CD4-positive, alpha-beta memory T cell (primary cell): ENCODE measurements at regions not wholly inside any gene's neighbourhood (a gene's known extent, or its start where the extent isn't known, plus 50 kb on each side); places are given as distances from the start of the nearest gene placed in this dataset.

Experiments
- CTCF ChIA-PET: fragments of 350-600 bp; sonication (Branson Sonifier 250); formaldehyde crosslinking; loops from one replicate; lab custom pipeline; 2021; ENCODE audit warnings: inconsistent platforms; ENCODE audit not compliant: partially characterized antibody; lab: Charles Lee
- POLR2A ChIA-PET: fragments of 350-600 bp; sonication (Branson Sonifier 250); formaldehyde crosslinking; loops from one replicate; lab custom pipeline; 2021; ENCODE audit not compliant: partially characterized antibody; lab: Charles Lee
- DNase-seq, 5 donors: peaks; one replicate each; pipeline versions ENCODE4 v3.0.0 to v3.0.0-alpha.2; 2020 to 2022; ENCODE audit warnings: mixed read lengths in 1 of 5
- H3K27ac ChIP-seq: one replicate; pipeline ENCODE4 v1.7.0; 2013; ENCODE audit warnings: low read depth, low read length
- H3K27me3 ChIP-seq: 2 replicates; pipeline ENCODE4 v1.7.0; 2013; ENCODE audit warnings: mild to moderate bottlenecking, low read length, moderate library complexity; ENCODE audit not compliant: insufficient read depth
- H3K36me3 ChIP-seq: 2 replicates; pipeline ENCODE4 v1.7.0; 2013; ENCODE audit warnings: mild to moderate bottlenecking, low read length, moderate library complexity; ENCODE audit not compliant: insufficient read depth
- H3K4me1 ChIP-seq: 2 replicates; pipeline ENCODE4 v1.7.0; 2013; ENCODE audit warnings: mild to moderate bottlenecking, low read length, moderate library complexity; ENCODE audit not compliant: insufficient read depth
- H3K4me3 ChIP-seq, 2 donors: one replicate each; pipeline ENCODE4 v1.7.0; 2013; ENCODE audit warnings: low read length in 2 of 2, mild to moderate bottlenecking in 1 of 2
- H3K9me3 ChIP-seq, 2 donors: one replicate each; pipeline ENCODE4 v1.7.0; 2013; ENCODE audit warnings: low read length in 2 of 2, control low read depth in 1 of 2; ENCODE audit not compliant: control insufficient read depth in 1 of 2
- H3K27ac Mint-ChIP-seq, 7 donors: one replicate each; pipeline ENCODE4 v1.8.0; 2020 to 2021; ENCODE audit warnings: mixed read lengths in 7 of 7, mild to moderate bottlenecking in 6 of 7, inconsistent platforms in 3 of 7, moderate library complexity in 3 of 7
- H3K27me3 Mint-ChIP-seq, 2 donors: one replicate each; pipeline ENCODE4 v1.8.0; 2020 to 2021; ENCODE audit warnings: mixed read lengths in 2 of 2
- H3K36me3 Mint-ChIP-seq, 2 donors: one replicate each; pipeline ENCODE4 v1.8.0; 2020 to 2021; ENCODE audit warnings: mixed read lengths in 2 of 2, inconsistent platforms in 1 of 2, mild to moderate bottlenecking in 1 of 2
- H3K4me1 Mint-ChIP-seq, 4 donors: one replicate each; pipeline ENCODE4 v1.8.0; 2020 to 2021; ENCODE audit warnings: mixed read lengths in 4 of 4, mild to moderate bottlenecking in 1 of 4
- H3K4me3 Mint-ChIP-seq, 8 donors: one replicate each; pipeline ENCODE4 v1.8.0; 2020 to 2021; ENCODE audit warnings: mixed read lengths in 8 of 8, mild to moderate bottlenecking in 7 of 8, moderate library complexity in 6 of 8, inconsistent platforms in 3 of 8
- H3K9me3 Mint-ChIP-seq, 8 donors: one replicate each; pipeline ENCODE4 v1.8.0; 2020 to 2021; ENCODE audit warnings: mixed read lengths in 8 of 8, mild to moderate bottlenecking in 5 of 8, inconsistent platforms in 3 of 8, moderate library complexity in 1 of 8
- intact Hi-C: fragments of 100-400 bp; cut with micrococcal nuclease; formaldehyde crosslinking; loops from one replicate; pipeline ENCODE4 v1.15.1; 2023

DNA sequence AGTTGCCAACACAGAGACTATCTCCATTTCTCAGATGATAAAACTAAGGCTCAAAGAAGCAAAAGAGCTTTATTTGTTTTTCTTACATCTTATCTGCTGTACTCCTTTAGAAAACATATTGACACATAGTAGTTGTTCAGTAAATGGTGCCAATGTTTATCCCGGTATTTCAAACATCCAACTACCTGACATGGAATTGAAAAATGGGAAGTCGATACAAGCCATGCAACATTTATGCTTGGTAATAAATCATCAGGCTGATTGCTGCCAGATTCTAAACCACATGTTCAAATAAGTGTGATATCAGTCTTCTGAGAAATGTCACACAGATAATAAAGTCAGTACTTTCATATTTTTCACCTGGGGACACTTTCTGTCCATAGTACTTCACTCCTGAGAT lies 65.8 kb upstream of the C10orf120 start:
- DNase-seq, result no peak
- Histone ChIP-seq H3K27ac (no peak overlapping the region), H3K9me3 (no peaks in the 10 kb centered on the region), H3K36me3 (no peaks in the 10 kb centered on the region), H3K27me3 (no peaks in the 10 kb centered on the region), H3K4me1 (no peaks in the 10 kb centered on the region), H3K4me3 (no peak overlapping the region)
- no peak overlapping the region for H3K4me3 Mint-ChIP-seq
- POLR2A ChIA-PET, result no interaction called here
- peaks cover 27 to 28% of the 10 kb centered on the region in 2 donors for H3K27me3 Mint-ChIP-seq
- peaks cover 0 to 18% (median 10%) of the 10 kb centered on the region in 8 donors for H3K9me3 Mint-ChIP-seq
- CTCF ChIA-PET, result no interaction called here
- no peak overlapping the region for H3K27ac Mint-ChIP-seq
- no peaks in the 10 kb centered on the region for H3K36me3 Mint-ChIP-seq
- intact Hi-C loops, result no loop called here
- no peaks in the 10 kb centered on the region for H3K4me1 Mint-ChIP-seq

DNA sequence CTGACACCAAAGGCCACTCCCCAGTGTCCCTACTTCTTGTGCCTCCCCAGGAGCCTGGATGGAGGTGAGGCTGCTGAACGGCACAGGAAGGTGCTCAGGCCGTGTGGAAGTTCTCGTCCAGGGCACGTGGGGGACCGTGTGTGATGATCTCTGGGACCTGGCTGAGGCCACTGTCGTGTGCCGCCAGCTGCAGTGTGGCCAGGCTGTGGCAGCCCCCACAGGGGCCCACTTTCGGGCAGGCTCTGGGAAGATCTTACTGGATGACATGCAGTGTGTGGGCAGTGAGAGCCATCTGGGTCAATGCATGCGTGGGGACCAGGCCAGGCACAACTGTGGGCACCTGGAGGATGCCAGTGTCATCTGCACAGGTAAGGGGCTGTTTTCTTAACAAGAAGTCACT lies 57.0 kb upstream of the C10orf120 start:
- peaks cover 0 to 27% (median 14%) of the 10 kb centered on the region in 8 donors for H3K9me3 Mint-ChIP-seq
- H3K27me3 ChIP-seq, result no peaks in the 10 kb centered on the region
- no peak for DNase-seq
- peaks cover 0 to 1% of the 10 kb centered on the region in 2 donors for H3K27me3 Mint-ChIP-seq
- POLR2A ChIA-PET, result no interaction called here
- no peaks in the 10 kb centered on the region for H3K36me3 ChIP-seq
- no peak overlapping the region for H3K27ac Mint-ChIP-seq
- intact Hi-C loops, result no loop called here
- no peaks in the 10 kb centered on the region for H3K4me1 ChIP-seq
- CTCF ChIA-PET, result no interaction called here
- no peaks in the 10 kb centered on the region for H3K36me3 Mint-ChIP-seq
- H3K4me3 Mint-ChIP-seq, result no peak overlapping the region
- H3K4me1 Mint-ChIP-seq, result no peaks in the 10 kb centered on the region
- no peaks in the 10 kb centered on the region for H3K9me3 ChIP-seq
- H3K4me3 ChIP-seq, result no peak overlapping the region
- H3K27ac ChIP-seq, result no peak overlapping the region

DNA sequence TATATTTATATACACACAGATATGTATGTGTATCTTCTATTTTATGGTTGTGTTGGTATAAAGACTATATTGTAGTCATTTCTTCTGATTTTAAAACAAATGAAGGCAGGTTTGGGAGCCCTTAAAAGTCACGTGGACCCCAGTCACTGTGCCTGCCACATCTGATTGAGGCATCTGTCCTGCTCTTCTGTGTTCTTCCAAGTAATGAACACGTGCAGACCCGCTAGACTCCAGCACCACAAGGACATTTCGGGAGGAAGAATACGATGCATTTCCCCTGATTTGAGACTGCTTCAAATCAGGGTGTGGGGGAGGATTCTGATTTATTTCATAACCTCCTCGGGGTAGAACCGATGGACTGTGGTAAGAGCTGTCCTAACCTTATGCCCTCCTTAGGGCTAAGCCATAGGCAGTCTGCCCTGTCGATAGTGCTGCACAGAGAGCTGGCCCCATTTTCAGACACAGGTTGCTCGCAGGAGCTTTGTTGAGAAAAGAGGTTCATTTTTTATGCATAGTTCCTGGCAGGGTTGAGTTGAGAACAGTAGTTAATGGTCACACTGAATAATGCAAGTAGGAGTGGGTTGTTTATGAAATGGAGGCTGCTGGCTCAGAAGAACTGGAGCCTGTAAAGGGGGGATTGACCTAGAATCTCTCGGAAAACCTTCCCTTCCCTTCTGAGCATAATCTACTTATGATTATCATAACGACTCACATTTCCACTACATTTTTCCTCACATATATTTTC lies 55.0 kb upstream of the C10orf120 start:
- Mint-ChIP-seq H3K9me3 (peaks cover 3 to 27% (median 14%) of the 10 kb centered on the region in 8 donors), H3K36me3 (no peaks in the 10 kb centered on the region), H3K27ac (no peak overlapping the region), H3K4me1 (no peaks in the 10 kb centered on the region), H3K27me3 (peaks cover 1 to 6% of the 10 kb centered on the region in 2 donors), H3K4me3 (no peak overlapping the region)
- ChIA-PET CTCF (no interaction called here), POLR2A (no interaction called here)
- Histone ChIP-seq H3K4me1 (no peaks in the 10 kb centered on the region), H3K4me3 (no peak overlapping the region), H3K9me3 (no peaks in the 10 kb centered on the region), H3K27ac (no peak overlapping the region), H3K36me3 (no peaks in the 10 kb centered on the region), H3K27me3 (no peaks in the 10 kb centered on the region)
- intact Hi-C loops, result no loop called here
- no peak for DNase-seq

DNA sequence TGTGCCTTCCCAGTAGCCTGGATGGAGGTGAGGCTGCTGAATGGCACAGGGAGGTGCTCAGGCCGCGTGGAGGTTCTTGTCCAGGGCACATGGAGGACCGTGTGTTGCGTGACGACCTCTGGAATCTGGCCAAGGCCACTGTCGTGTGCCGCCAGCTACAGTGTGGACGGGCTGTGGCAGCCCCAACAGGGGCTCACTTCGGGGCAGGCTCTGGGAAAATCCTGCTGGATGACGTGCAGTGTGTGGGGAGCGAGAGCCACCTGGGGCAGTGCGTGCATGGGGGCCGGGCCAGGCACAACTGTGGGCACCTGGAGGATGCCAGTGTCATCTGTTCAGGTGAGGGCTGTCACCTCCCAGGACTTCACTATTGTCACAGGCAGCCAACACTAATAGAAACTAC lies 50.2 kb upstream of the C10orf120 start:
- Histone ChIP-seq H3K9me3 (no peaks in the 10 kb centered on the region), H3K27me3 (no peaks in the 10 kb centered on the region), H3K36me3 (no peaks in the 10 kb centered on the region), H3K4me3 (no peak overlapping the region), H3K4me1 (no peaks in the 10 kb centered on the region), H3K27ac (no peak overlapping the region)
- H3K27ac Mint-ChIP-seq, result no peak overlapping the region
- DNase-seq, result no peak
- H3K27me3 Mint-ChIP-seq, result peaks cover 1 to 18% of the 10 kb centered on the region in 2 donors
- H3K4me3 Mint-ChIP-seq, result no peak overlapping the region
- peaks cover 0 to 3% (median 0%) of the 10 kb centered on the region in 8 donors for H3K9me3 Mint-ChIP-seq
- ChIA-PET CTCF (interaction anchor here (1.1 kb wide), 1 partner anchor 25 kb away, joined by 3 read pairs; no protein-coding TSS in a partner anchor), POLR2A (no interaction called here)
- intact Hi-C loops, result no loop called here
- no peaks in the 10 kb centered on the region for H3K4me1 Mint-ChIP-seq
- H3K36me3 Mint-ChIP-seq, result no peaks in the 10 kb centered on the region
